ENCODE measurements at regions not wholly inside any gene's neighbourhood (a gene's known extent, or its start where the extent isn't known, plus 50 kb on each side); places are given as distances from the start of the nearest gene placed in this dataset.

DNA sequence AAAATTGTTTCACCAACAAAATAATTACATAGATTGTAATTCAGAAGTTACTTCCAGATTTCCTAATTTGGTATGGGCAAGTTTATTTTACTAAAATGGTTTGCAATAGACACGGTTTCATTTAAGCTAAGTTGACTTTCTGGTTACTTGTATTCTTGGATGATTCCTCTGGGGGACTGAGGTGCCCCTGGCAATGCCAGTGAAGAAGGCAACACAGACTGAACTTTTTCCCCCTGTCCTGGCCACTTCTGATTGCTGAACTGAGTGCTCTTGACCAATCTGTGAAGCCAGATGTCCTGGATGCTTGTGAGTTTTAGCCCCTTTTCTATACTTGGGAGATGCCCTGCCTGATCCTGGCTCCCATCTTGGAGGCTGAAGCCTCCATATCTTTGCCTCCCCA lies 66.3 kb upstream of the FANCC start:
- TF ChIP-seq, protein P1, sequence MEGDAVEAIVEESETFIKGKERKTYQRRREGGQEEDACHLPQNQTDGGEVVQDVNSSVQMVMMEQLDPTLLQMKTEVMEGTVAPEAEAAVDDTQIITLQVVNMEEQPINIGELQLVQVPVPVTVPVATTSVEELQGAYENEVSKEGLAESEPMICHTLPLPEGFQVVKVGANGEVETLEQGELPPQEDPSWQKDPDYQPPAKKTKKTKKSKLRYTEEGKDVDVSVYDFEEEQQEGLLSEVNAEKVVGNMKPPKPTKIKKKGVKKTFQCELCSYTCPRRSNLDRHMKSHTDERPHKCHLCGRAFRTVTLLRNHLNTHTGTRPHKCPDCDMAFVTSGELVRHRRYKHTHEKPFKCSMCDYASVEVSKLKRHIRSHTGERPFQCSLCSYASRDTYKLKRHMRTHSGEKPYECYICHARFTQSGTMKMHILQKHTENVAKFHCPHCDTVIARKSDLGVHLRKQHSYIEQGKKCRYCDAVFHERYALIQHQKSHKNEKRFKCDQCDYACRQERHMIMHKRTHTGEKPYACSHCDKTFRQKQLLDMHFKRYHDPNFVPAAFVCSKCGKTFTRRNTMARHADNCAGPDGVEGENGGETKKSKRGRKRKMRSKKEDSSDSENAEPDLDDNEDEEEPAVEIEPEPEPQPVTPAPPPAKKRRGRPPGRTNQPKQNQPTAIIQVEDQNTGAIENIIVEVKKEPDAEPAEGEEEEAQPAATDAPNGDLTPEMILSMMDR (IDR thresholded peaks at IDR 0.05; ENCODE audit: low read depth, low read length, missing input control), result no peak
- TF ChIP-seq, protein P2, sequence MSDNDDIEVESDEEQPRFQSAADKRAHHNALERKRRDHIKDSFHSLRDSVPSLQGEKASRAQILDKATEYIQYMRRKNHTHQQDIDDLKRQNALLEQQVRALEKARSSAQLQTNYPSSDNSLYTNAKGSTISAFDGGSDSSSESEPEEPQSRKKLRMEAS (IDR thresholded peaks at IDR 0.05), result no peak
- TF ChIP-seq EGR1 (IDR thresholded peaks at IDR 0.05; ENCODE audit: low read depth in 2 of 2), result no peak
- no peak for TF ChIP-seq TAF1 (conservative IDR thresholded peaks at IDR 0.05)
- TF ChIP-seq GABPA (IDR thresholded peaks at IDR 0.05 in 1 of 2, conservative IDR thresholded peaks at IDR 0.05 in 1 of 2), result no peak
- TF ChIP-seq RAD21 (IDR thresholded peaks at IDR 0.05), result no peak
- no peak for TF ChIP-seq HNF4G (IDR thresholded peaks at IDR 0.05)
- no peak for TF ChIP-seq JUND (IDR thresholded peaks at IDR 0.05)
- no peak for TF ChIP-seq SP1 (IDR thresholded peaks at IDR 0.05)
- TF ChIP-seq YY1 (IDR thresholded peaks at IDR 0.05), result no peak
